Mammary epithelial cell (primary cell): ENCODE measurements at regions not wholly inside any gene's neighbourhood (a gene's known extent, or its start where the extent isn't known, plus 50 kb on each side); places are given as distances from the start of the nearest gene placed in this dataset.

Experiments used
- CTCF ChIP-seq, 2 donors: IDR thresholded peaks in 1 of 2; conservative IDR thresholded peaks in 1 of 2; 2 replicates each; pipeline ENCODE4 v1.5.1; 2011 to 2012; ENCODE audit warnings: inconsistent platforms in 2 of 2, low read length in 2 of 2, mild to moderate bottlenecking in 2 of 2, control low read depth in 1 of 2, low read depth in 1 of 2; ENCODE audit not compliant: insufficient read depth in 1 of 2; ENCODE audit errors: extremely low read depth in 1 of 2
- EZH2 ChIP-seq: IDR thresholded peaks from 2 replicates; pipeline ENCODE4 v1.6.1; 2012; ENCODE audit warnings: low read length, inconsistent platforms, borderline replicate concordance

GRCh38 chr14:28626780-28627179 lies 139.8 kb upstream of the FOXG1 start:
- no peak for TF ChIP-seq EZH2
- TF ChIP-seq CTCF (conservative IDR thresholded peaks at IDR 0.05 in 1 of 2, IDR thresholded peaks at IDR 0.05 in 1 of 2; ENCODE audit: extremely low read depth in 1 of 2, insufficient read depth in 1 of 2, low read depth in 1 of 2, low read length in 2 of 2), result no peak
